HEK293 (cell line): ENCODE measurements at regions not wholly inside any gene's neighbourhood (a gene's known extent, or its start where the extent isn't known, plus 50 kb on each side); places are given as distances from the start of the nearest gene placed in this dataset.
"Not testable (repeated sequence)": the region's sequence is repeated elsewhere in the genome, so short reads cannot be mapped to it uniquely, and the experiment has no call there.

Experiments
- HOXA7 ChIP-seq: sonication (generic); formaldehyde crosslinking; IDR thresholded peaks from 2 replicates; pipeline ENCODE4 v1.8.1; 2022; ENCODE audit warnings: missing genetic modification reagents, borderline replicate concordance
- YY1 ChIP-seq: fragments of 450-650 bp; formaldehyde crosslinking; IDR thresholded peaks from 2 replicates; pipeline ENCODE4 v1.5.1; 2018; ENCODE audit warnings: missing biosample characterization, missing genetic modification characterization
- ZFP37 ChIP-seq: fragments of 450-650 bp; formaldehyde crosslinking; IDR thresholded peaks from 2 replicates; pipeline ENCODE4 v1.5.1; 2016; ENCODE audit warnings: missing biosample characterization, missing genetic modification characterization
- ZNF24 ChIP-seq: fragments of 450-650 bp; formaldehyde crosslinking; IDR thresholded peaks from 2 replicates; pipeline ENCODE4 v1.5.1; 2016; ENCODE audit warnings: missing biosample characterization, missing genetic modification characterization
- ZNF335 ChIP-seq: fragments of 450-650 bp; formaldehyde crosslinking; conservative IDR thresholded peaks from 2 replicates; pipeline ENCODE4 v1.5.1; 2016; ENCODE audit warnings: missing biosample characterization, missing genetic modification characterization
- ZNF350 ChIP-seq: fragments of 450-650 bp; formaldehyde crosslinking; IDR thresholded peaks from 2 replicates; pipeline ENCODE4 v1.5.0; 2017; ENCODE audit warnings: missing biosample characterization, mild to moderate bottlenecking, missing genetic modification characterization
- ZNF768 ChIP-seq: fragments of 450-650 bp; formaldehyde crosslinking; IDR thresholded peaks from 2 replicates; pipeline ENCODE4 v1.5.1; 2018; ENCODE audit warnings: missing biosample characterization, mild to moderate bottlenecking, missing genetic modification characterization
- TF ChIP-seq, protein P1 (sequence below): fragments of 450-650 bp; formaldehyde crosslinking; IDR thresholded peaks from 2 replicates; pipeline ENCODE4 v1.5.1; 2016; ENCODE audit warnings: missing biosample characterization, missing genetic modification characterization
- TF ChIP-seq, protein P2 (sequence below): fragments of 450-650 bp; formaldehyde crosslinking; IDR thresholded peaks from 2 replicates; pipeline ENCODE4 v1.5.1; 2016; ENCODE audit warnings: missing biosample characterization, missing genetic modification characterization
- TF ChIP-seq, protein P3 (sequence below): fragments of 450-650 bp; formaldehyde crosslinking; IDR thresholded peaks from 2 replicates; pipeline ENCODE4 v1.5.1; 2016; ENCODE audit warnings: missing biosample characterization, missing genetic modification characterization
- TF ChIP-seq, protein P4 (sequence below): fragments of 450-650 bp; formaldehyde crosslinking; IDR thresholded peaks from 2 replicates; pipeline ENCODE4 v1.5.1; 2016; ENCODE audit warnings: missing biosample characterization, missing genetic modification characterization, low read depth

DNA sequence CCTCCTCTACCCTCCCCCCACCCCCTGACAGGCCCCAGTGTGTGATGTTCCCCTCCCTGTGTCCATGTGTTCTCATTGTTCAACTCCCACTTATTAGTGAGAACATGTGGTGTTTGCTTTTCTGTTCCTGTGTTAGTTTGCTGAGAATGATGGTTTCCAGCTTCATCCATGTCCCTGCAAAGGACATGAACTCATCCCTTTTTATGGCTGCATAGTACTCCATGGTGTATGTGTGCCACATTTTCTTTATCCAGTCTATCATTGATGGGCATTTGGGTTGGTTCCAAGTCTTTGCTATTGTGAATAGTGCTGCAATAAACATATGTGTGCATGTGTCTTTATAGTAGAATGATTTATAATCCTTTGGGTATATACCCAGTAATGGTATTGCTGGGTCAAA, 73.3 kb upstream of the FRMPD3 start:
- TF ChIP-seq HOXA7 (CRISPR knock-in tag); ZNF768 (tag by site-specific recombination); ZFP37; ZNF350 (tag by site-specific recombination); ZNF24 (tag by site-specific recombination); ZNF335 (tag by site-specific recombination); YY1: not testable (repeated sequence)
- TF ChIP-seq, protein P1, sequence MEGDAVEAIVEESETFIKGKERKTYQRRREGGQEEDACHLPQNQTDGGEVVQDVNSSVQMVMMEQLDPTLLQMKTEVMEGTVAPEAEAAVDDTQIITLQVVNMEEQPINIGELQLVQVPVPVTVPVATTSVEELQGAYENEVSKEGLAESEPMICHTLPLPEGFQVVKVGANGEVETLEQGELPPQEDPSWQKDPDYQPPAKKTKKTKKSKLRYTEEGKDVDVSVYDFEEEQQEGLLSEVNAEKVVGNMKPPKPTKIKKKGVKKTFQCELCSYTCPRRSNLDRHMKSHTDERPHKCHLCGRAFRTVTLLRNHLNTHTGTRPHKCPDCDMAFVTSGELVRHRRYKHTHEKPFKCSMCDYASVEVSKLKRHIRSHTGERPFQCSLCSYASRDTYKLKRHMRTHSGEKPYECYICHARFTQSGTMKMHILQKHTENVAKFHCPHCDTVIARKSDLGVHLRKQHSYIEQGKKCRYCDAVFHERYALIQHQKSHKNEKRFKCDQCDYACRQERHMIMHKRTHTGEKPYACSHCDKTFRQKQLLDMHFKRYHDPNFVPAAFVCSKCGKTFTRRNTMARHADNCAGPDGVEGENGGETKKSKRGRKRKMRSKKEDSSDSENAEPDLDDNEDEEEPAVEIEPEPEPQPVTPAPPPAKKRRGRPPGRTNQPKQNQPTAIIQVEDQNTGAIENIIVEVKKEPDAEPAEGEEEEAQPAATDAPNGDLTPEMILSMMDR (tag by site-specific recombination), result not testable (repeated sequence)
- TF ChIP-seq, protein P2, sequence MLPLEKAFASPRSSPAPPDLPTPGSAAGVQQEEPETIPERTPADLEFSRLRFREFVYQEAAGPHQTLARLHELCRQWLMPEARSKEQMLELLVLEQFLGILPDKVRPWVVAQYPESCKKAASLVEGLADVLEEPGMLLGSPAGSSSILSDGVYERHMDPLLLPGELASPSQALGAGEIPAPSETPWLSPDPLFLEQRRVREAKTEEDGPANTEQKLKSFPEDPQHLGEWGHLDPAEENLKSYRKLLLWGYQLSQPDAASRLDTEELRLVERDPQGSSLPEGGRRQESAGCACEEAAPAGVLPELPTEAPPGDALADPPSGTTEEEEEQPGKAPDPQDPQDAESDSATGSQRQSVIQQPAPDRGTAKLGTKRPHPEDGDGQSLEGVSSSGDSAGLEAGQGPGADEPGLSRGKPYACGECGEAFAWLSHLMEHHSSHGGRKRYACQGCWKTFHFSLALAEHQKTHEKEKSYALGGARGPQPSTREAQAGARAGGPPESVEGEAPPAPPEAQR (tag by site-specific recombination), result not testable (repeated sequence)
- TF ChIP-seq, protein P3, sequence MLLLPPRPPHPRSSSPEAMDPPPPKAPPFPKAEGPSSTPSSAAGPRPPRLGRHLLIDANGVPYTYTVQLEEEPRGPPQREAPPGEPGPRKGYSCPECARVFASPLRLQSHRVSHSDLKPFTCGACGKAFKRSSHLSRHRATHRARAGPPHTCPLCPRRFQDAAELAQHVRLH (tag by site-specific recombination), result not testable (repeated sequence)
- TF ChIP-seq, protein P4, sequence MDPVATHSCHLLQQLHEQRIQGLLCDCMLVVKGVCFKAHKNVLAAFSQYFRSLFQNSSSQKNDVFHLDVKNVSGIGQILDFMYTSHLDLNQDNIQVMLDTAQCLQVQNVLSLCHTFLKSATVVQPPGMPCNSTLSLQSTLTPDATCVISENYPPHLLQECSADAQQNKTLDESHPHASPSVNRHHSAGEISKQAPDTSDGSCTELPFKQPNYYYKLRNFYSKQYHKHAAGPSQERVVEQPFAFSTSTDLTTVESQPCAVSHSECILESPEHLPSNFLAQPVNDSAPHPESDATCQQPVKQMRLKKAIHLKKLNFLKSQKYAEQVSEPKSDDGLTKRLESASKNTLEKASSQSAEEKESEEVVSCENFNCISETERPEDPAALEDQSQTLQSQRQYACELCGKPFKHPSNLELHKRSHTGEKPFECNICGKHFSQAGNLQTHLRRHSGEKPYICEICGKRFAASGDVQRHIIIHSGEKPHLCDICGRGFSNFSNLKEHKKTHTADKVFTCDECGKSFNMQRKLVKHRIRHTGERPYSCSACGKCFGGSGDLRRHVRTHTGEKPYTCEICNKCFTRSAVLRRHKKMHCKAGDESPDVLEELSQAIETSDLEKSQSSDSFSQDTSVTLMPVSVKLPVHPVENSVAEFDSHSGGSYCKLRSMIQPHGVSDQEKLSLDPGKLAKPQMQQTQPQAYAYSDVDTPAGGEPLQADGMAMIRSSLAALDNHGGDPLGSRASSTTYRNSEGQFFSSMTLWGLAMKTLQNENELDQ (tag by site-specific recombination), result not testable (repeated sequence)
